Esophagus muscularis mucosa (tissue), 3 donors: ENCODE measurements at regions not wholly inside any gene's neighbourhood (a gene's known extent, or its start where the extent isn't known, plus 50 kb on each side); places are given as distances from the start of the nearest gene placed in this dataset.

ENCODE experiments used
- EP300 ChIP-seq: sonication (generic); formaldehyde crosslinking; IDR thresholded peaks from one replicate; pipeline ENCODE4 v1.6.1; 2017; ENCODE audit warnings: antibody characterized with exemption
- TF ChIP-seq, protein P1 (sequence below), 3 experiments: fragments of 200-600 bp in 2 of 3; fragments of 450-650 bp in 1 of 3; sonication (generic) in 2 of 3; IDR thresholded peaks; one replicate each; pipeline ENCODE4 v1.5.1; 2017 to 2019; ENCODE audit warnings: antibody characterized with exemption in 3 of 3, mild to moderate bottlenecking in 2 of 3, moderate library complexity in 1 of 3

DNA sequence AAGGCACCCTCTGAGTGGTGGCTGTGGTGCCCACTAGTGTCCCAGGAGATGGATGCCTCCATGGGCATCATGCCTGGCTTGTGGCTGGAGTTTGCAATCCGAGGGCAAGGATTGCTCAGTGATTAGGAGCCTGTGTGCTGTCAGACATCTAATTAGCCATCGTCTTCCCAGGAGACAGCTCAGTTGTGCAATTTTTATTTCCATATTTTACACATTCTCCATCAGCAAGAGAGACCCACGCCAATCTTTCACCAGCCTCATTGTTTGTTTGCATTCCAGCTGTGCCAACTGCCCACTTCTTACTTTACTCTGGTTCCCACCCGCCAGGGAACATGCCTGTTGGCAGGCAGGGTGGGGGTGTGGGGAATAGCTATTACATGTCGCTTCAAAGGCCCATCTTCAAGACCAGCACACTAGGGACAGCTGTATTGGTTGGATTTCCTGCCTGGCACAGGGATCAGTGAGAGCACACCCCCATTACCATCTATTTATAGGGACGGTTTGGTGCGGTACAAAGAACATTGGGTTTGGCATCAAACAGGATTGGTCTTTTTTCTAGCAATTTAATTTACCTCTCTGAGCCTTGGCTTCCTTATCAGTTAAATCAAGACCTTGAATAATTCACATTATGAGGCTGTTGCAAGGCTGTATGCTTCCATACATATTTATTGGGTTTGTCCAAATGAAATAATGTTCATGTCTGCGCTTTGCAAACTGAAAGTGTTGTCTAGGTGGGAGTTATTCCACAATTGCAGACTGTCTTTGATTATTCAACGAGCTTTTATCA is 80.7 kb upstream of the NAV2 start:
- TF ChIP-seq, protein P1, sequence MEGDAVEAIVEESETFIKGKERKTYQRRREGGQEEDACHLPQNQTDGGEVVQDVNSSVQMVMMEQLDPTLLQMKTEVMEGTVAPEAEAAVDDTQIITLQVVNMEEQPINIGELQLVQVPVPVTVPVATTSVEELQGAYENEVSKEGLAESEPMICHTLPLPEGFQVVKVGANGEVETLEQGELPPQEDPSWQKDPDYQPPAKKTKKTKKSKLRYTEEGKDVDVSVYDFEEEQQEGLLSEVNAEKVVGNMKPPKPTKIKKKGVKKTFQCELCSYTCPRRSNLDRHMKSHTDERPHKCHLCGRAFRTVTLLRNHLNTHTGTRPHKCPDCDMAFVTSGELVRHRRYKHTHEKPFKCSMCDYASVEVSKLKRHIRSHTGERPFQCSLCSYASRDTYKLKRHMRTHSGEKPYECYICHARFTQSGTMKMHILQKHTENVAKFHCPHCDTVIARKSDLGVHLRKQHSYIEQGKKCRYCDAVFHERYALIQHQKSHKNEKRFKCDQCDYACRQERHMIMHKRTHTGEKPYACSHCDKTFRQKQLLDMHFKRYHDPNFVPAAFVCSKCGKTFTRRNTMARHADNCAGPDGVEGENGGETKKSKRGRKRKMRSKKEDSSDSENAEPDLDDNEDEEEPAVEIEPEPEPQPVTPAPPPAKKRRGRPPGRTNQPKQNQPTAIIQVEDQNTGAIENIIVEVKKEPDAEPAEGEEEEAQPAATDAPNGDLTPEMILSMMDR (IDR thresholded peaks at IDR 0.05) = no peak
- no peak for TF ChIP-seq EP300
